HEK293 (cell line): ENCODE measurements at regions not wholly inside any gene's neighbourhood (a gene's known extent, or its start where the extent isn't known, plus 50 kb on each side); places are given as distances from the start of the nearest gene placed in this dataset.

Source experiments
- CTCF ChIA-PET: fragments of 350-600 bp; formaldehyde crosslinking; extraction: SDS; loops from one replicate; lab custom pipeline; 2021; ENCODE audit warnings: antibody characterized with exemption; lab: Yijun Ruan, JAX
- POLR2A ChIA-PET: fragments of 300-600 bp; formaldehyde crosslinking; extraction: SDS; loops from one replicate; lab custom pipeline; 2020; ENCODE audit warnings: antibody characterized with exemption, inconsistent platforms; lab: Yijun Ruan, JAX
- H3K27ac ChIP-seq: fragments of 200-500 bp; sonication (Bioruptor generic); 2 replicates; pipeline ENCODE4 v1.5.1; 2014; ENCODE audit warnings: low read depth, low read length, control low read depth, inconsistent platforms; ENCODE audit errors: extremely low read depth
- H3K36me3 ChIP-seq, 2 experiments: fragments of 200-500 bp in 1 of 2; sonication (Bioruptor generic) in 1 of 2; 1 replicate in 1 of 2; 2 replicates in 1 of 2; pipeline ENCODE4 v1.5.1; 2014 to 2017; ENCODE audit warnings: inconsistent platforms in 2 of 2, low read length in 2 of 2; ENCODE audit not compliant: control insufficient read depth in 2 of 2, insufficient read depth in 1 of 2
- H3K4me1 ChIP-seq: fragments of 200-500 bp; sonication (Bioruptor generic); 2 replicates; pipeline ENCODE4 v1.5.1; 2014; ENCODE audit warnings: mild to moderate bottlenecking, low read length, inconsistent platforms; ENCODE audit not compliant: control insufficient read depth, insufficient read depth
- H3K4me3 ChIP-seq: 2 replicates; pipeline ENCODE4 v1.5.1; 2011; ENCODE audit warnings: low read depth, mild to moderate bottlenecking, control low read depth, low read length, moderate library complexity
- H3K9me3 ChIP-seq: fragments of 200-500 bp; sonication (Bioruptor generic); 2 replicates; pipeline ENCODE4 v1.5.1; 2014; ENCODE audit warnings: low read depth, low read length, inconsistent platforms; ENCODE audit not compliant: control insufficient read depth, insufficient read depth
- FEZF1 ChIP-seq: fragments of 450-650 bp; formaldehyde crosslinking; IDR thresholded peaks from 2 replicates; pipeline ENCODE4 v1.5.1; 2016; ENCODE audit warnings: missing biosample characterization, missing genetic modification characterization
- GLI4 ChIP-seq: fragments of 450-650 bp; formaldehyde crosslinking; IDR thresholded peaks from 2 replicates; pipeline ENCODE4 v1.5.1; 2016; ENCODE audit warnings: missing biosample characterization, missing genetic modification characterization
- GLIS1 ChIP-seq: fragments of 450-650 bp; formaldehyde crosslinking; IDR thresholded peaks from 2 replicates; pipeline ENCODE4 v1.5.1; 2016; ENCODE audit warnings: missing biosample characterization, missing genetic modification characterization
- HOXA7 ChIP-seq: sonication (generic); formaldehyde crosslinking; IDR thresholded peaks from 2 replicates; pipeline ENCODE4 v1.8.1; 2022; ENCODE audit warnings: missing genetic modification reagents, borderline replicate concordance
- IKZF3 ChIP-seq: fragments of 450-650 bp; IDR thresholded peaks from 2 replicates; pipeline ENCODE4 v1.5.0; 2018; ENCODE audit warnings: missing biosample characterization, mild to moderate bottlenecking, missing genetic modification characterization, moderate library complexity
- MZF1 ChIP-seq: fragments of 450-650 bp; formaldehyde crosslinking; IDR thresholded peaks from 2 replicates; pipeline ENCODE4 v1.5.1; 2017; ENCODE audit warnings: missing biosample characterization, missing genetic modification characterization, borderline replicate concordance
- SCRT1 ChIP-seq: fragments of 450-650 bp; formaldehyde crosslinking; IDR thresholded peaks from 2 replicates; pipeline ENCODE4 v1.5.1; 2016; ENCODE audit warnings: missing biosample characterization, missing genetic modification characterization, borderline replicate concordance
- SP2 ChIP-seq: fragments of 450-650 bp; formaldehyde crosslinking; IDR thresholded peaks from 2 replicates; pipeline ENCODE4 v1.5.1; 2016; ENCODE audit warnings: missing biosample characterization, missing genetic modification characterization
- TRIM28 ChIP-seq: IDR thresholded peaks from 2 replicates; pipeline ENCODE4 v1.6.1; 2011; ENCODE audit warnings: low read length, control low read depth, borderline replicate concordance
- ZNF175 ChIP-seq: fragments of 450-650 bp; formaldehyde crosslinking; IDR thresholded peaks from 2 replicates; pipeline ENCODE4 v1.5.1; 2016; ENCODE audit warnings: missing biosample characterization, missing genetic modification characterization
- ZNF184 ChIP-seq: fragments of 450-650 bp; IDR thresholded peaks from 2 replicates; pipeline ENCODE4 v1.5.1; 2018; ENCODE audit warnings: missing biosample characterization, mild to moderate bottlenecking, missing genetic modification characterization
- ZNF19 ChIP-seq: fragments of 450-650 bp; formaldehyde crosslinking; IDR thresholded peaks from 2 replicates; pipeline ENCODE4; 2016; ENCODE audit warnings: missing biosample characterization, missing genetic modification characterization, low read depth
- ZNF24 ChIP-seq: fragments of 450-650 bp; formaldehyde crosslinking; IDR thresholded peaks from 2 replicates; pipeline ENCODE4 v1.5.1; 2016; ENCODE audit warnings: missing biosample characterization, missing genetic modification characterization
- ZNF292 ChIP-seq: fragments of 450-650 bp; formaldehyde crosslinking; IDR thresholded peaks from 2 replicates; pipeline ENCODE4 v1.5.1; 2016; ENCODE audit warnings: low read depth, missing biosample characterization, missing genetic modification characterization, borderline replicate concordance
- ZNF324 ChIP-seq: fragments of 450-650 bp; formaldehyde crosslinking; IDR thresholded peaks from 2 replicates; pipeline ENCODE4 v1.5.1; 2016; ENCODE audit warnings: missing biosample characterization, missing genetic modification characterization
- ZNF416 ChIP-seq: fragments of 450-650 bp; formaldehyde crosslinking; IDR thresholded peaks from 2 replicates; pipeline ENCODE4 v1.5.1; 2016; ENCODE audit warnings: missing biosample characterization, missing genetic modification characterization
- ZNF48 ChIP-seq: fragments of 450-650 bp; formaldehyde crosslinking; IDR thresholded peaks from 2 replicates; pipeline ENCODE4 v1.5.1; 2016; ENCODE audit warnings: missing biosample characterization, missing genetic modification characterization
- ZNF530 ChIP-seq: fragments of 450-650 bp; formaldehyde crosslinking; IDR thresholded peaks from 2 replicates; pipeline ENCODE4 v1.5.1; 2016; ENCODE audit warnings: low read depth, missing biosample characterization, missing genetic modification characterization
- ZNF549 ChIP-seq: fragments of 450-650 bp; IDR thresholded peaks from 2 replicates; pipeline ENCODE4 v1.5.1; 2018; ENCODE audit warnings: missing biosample characterization, missing genetic modification characterization, mild to moderate bottlenecking, inconsistent platforms, moderate library complexity
- ZNF561 ChIP-seq: fragments of 450-650 bp; IDR thresholded peaks from 2 replicates; pipeline ENCODE4 v1.5.1; 2018; ENCODE audit warnings: missing biosample characterization, missing genetic modification characterization, borderline replicate concordance
- ZNF585B ChIP-seq: fragments of 450-650 bp; formaldehyde crosslinking; IDR thresholded peaks from 2 replicates; pipeline ENCODE4 v1.5.1; 2016; ENCODE audit warnings: missing biosample characterization, missing genetic modification characterization
- ZNF837 ChIP-seq: fragments of 450-650 bp; formaldehyde crosslinking; IDR thresholded peaks from 2 replicates; pipeline ENCODE4 v1.5.1; 2016; ENCODE audit warnings: missing biosample characterization, missing genetic modification characterization
- TF ChIP-seq, protein P1 (sequence below): fragments of 450-650 bp; formaldehyde crosslinking; IDR thresholded peaks from 2 replicates; pipeline ENCODE4 v1.5.1; 2016; ENCODE audit warnings: missing biosample characterization, missing genetic modification characterization
- TF ChIP-seq, protein P2 (sequence below): fragments of 450-650 bp; IDR thresholded peaks from 2 replicates; pipeline ENCODE4 v1.5.1; 2018; ENCODE audit warnings: missing biosample characterization, mild to moderate bottlenecking, missing genetic modification characterization
- TF ChIP-seq, protein P3 (sequence below): fragments of 450-650 bp; formaldehyde crosslinking; IDR thresholded peaks from 2 replicates; pipeline ENCODE4 v1.5.1; 2016; ENCODE audit warnings: missing biosample characterization, missing genetic modification characterization
- TF ChIP-seq, protein P4 (sequence below): fragments of 450-650 bp; formaldehyde crosslinking; IDR thresholded peaks from 2 replicates; pipeline ENCODE4 v1.5.1; 2016; ENCODE audit warnings: missing biosample characterization, missing genetic modification characterization
- TF ChIP-seq, protein P5 (sequence below): fragments of 450-650 bp; formaldehyde crosslinking; IDR thresholded peaks from 2 replicates; pipeline ENCODE4 v1.5.1; 2017; ENCODE audit warnings: missing biosample characterization, mild to moderate bottlenecking, missing genetic modification characterization, moderate library complexity
- TF ChIP-seq, protein P6 (sequence below): IDR thresholded peaks from 2 replicates; pipeline ENCODE4 v1.6.1; 2011; ENCODE audit warnings: mild to moderate bottlenecking, low read depth, low read length, borderline replicate concordance

DNA sequence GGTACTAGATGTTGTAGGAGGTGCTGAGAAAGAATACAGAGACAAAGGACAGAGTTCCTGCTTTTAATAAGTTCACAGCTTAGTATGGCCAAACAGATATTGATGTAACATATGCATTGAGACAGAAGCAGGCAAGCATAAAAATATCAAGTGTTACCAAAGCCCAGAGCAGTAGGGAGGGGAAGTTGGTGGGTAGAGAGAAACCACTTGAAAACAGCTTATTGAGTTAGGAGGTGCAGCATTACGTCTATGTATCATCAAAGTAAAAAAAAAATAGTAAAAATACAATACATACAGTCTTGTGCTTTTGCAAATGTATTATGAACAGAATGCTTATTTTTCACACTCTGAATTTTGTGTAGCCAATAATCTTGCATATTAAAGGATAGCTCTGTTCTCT lies 441.8 kb upstream of the SGCD start:
- H3K27ac ChIP-seq: no peak overlapping the region
- POLR2A ChIA-PET: no interaction called here
- TF ChIP-seq, protein P1, sequence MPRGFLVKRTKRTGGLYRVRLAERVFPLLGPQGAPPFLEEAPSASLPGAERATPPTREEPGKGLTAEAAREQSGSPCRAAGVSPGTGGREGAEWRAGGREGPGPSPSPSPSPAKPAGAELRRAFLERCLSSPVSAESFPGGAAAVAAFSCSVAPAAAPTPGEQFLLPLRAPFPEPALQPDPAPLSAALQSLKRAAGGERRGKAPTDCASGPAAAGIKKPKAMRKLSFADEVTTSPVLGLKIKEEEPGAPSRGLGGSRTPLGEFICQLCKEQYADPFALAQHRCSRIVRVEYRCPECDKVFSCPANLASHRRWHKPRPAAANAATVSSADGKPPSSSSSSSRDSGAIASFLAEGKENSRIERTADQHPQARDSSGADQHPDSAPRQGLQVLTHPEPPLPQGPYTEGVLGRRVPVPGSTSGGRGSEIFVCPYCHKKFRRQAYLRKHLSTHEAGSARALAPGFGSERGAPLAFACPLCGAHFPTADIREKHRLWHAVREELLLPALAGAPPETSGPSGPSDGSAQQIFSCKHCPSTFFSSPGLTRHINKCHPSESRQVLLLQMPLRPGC (tag by site-specific recombination): no peak
- TF ChIP-seq GLIS1 (tag by site-specific recombination) (no peak), ZNF24 (no peak), IKZF3 (tag by site-specific recombination) (no peak), ZNF175 (tag by site-specific recombination) (no peak), MZF1 (tag by site-specific recombination) (no peak), HOXA7 (no peak), FEZF1 (tag by site-specific recombination) (no peak), SP2 (tag by site-specific recombination) (no peak), SCRT1 (no peak), ZNF549 (tag by site-specific recombination) (no peak), ZNF561 (tag by site-specific recombination) (no peak), ZNF48 (no peak), TRIM28 (no peak), ZNF416 (tag by site-specific recombination) (no peak), ZNF585B (tag by site-specific recombination) (no peak)
- TF ChIP-seq, protein P2, sequence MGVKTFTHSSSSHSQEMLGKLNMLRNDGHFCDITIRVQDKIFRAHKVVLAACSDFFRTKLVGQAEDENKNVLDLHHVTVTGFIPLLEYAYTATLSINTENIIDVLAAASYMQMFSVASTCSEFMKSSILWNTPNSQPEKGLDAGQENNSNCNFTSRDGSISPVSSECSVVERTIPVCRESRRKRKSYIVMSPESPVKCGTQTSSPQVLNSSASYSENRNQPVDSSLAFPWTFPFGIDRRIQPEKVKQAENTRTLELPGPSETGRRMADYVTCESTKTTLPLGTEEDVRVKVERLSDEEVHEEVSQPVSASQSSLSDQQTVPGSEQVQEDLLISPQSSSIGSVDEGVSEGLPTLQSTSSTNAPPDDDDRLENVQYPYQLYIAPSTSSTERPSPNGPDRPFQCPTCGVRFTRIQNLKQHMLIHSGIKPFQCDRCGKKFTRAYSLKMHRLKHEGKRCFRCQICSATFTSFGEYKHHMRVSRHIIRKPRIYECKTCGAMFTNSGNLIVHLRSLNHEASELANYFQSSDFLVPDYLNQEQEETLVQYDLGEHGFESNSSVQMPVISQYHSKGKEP (tag by site-specific recombination): no peak
- TF ChIP-seq, protein P3, sequence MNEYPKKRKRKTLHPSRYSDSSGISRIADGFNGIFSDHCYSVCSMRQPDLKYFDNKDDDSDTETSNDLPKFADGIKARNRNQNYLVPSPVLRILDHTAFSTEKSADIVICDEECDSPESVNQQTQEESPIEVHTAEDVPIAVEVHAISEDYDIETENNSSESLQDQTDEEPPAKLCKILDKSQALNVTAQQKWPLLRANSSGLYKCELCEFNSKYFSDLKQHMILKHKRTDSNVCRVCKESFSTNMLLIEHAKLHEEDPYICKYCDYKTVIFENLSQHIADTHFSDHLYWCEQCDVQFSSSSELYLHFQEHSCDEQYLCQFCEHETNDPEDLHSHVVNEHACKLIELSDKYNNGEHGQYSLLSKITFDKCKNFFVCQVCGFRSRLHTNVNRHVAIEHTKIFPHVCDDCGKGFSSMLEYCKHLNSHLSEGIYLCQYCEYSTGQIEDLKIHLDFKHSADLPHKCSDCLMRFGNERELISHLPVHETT (tag by site-specific recombination): no peak
- TF ChIP-seq, all 188 proteins: peak for 0
- Histone ChIP-seq H3K4me3 (no peak overlapping the region), H3K4me1 (no peaks in the 10 kb centered on the region), H3K9me3 (no peaks in the 10 kb centered on the region), H3K36me3 (no peaks in the 10 kb centered on the region)
- CTCF ChIA-PET: interaction anchor here (0.6 kb wide), 1 partner anchor 13 kb away, joined by 4 read pairs; no protein-coding TSS in a partner anchor

DNA sequence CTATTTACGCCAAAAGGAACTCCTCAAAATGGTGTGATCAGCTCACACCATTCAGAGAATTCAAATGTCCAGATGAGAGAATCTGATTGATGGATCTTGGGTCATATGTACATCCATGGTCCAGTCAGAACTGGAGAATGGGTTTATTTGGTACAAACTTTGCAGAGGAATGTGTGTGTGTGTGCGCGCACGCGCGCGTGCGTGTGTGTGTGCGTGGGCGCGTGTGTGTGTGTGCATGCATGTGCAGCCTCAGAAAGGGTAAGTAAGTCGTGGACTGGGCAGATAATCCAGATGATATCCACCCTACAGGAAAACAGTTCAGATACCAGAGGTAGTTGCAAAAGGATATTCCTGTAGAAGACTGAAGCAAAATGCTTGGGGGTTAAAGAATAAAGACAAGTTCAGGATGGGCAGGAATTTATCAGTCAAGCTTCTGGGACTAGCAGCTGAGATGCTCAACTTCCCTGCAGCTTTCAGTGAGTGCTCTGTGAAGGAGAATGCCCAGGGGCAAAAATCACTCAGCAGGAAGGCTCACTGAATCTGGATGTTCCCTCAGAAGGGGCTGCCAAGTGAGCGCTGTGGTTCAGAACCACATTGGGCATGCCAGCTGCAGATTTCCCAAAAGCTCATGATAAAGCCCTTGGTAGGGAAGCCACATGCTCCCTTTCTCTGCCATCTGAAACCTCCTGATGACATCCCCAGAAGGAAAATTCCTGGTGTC lies 440.5 kb upstream of the SGCD start:
- ChIA-PET CTCF (no interaction called here), POLR2A (no interaction called here)
- H3K4me3 ChIP-seq: no peak overlapping the region
- no peaks in the 10 kb centered on the region for H3K9me3 ChIP-seq
- H3K27ac ChIP-seq: no peak overlapping the region
- H3K36me3 ChIP-seq: no peaks in the 10 kb centered on the region
- no peaks in the 10 kb centered on the region for H3K4me1 ChIP-seq
- TF ChIP-seq, protein P4, sequence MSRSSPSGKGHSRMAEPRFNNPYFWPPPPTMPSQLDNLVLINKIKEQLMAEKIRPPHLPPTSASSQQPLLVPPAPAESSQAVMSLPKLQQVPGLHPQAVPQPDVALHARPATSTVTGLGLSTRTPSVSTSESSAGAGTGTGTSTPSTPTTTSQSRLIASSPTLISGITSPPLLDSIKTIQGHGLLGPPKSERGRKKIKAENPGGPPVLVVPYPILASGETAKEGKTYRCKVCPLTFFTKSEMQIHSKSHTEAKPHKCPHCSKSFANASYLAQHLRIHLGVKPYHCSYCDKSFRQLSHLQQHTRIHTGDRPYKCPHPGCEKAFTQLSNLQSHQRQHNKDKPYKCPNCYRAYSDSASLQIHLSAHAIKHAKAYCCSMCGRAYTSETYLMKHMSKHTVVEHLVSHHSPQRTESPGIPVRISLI (tag by site-specific recombination): no peak
- no peak for TF ChIP-seq ZNF837
- TF ChIP-seq, protein P5, sequence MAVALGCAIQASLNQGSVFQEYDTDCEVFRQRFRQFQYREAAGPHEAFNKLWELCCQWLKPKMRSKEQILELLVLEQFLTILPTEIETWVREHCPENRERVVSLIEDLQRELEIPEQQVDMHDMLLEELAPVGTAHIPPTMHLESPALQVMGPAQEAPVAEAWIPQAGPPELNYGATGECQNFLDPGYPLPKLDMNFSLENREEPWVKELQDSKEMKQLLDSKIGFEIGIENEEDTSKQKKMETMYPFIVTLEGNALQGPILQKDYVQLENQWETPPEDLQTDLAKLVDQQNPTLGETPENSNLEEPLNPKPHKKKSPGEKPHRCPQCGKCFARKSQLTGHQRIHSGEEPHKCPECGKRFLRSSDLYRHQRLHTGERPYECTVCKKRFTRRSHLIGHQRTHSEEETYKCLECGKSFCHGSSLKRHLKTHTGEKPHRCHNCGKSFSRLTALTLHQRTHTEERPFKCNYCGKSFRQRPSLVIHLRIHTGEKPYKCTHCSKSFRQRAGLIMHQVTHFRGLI: no peak
- TF ChIP-seq ZNF19 (tag by site-specific recombination): no peak
- no peak for TF ChIP-seq ZNF324 (tag by site-specific recombination)
- no peak for TF ChIP-seq ZNF292
- TF ChIP-seq ZNF184: no peak
- no peak for TF ChIP-seq GLI4 (tag by site-specific recombination)
- TF ChIP-seq, protein P6, sequence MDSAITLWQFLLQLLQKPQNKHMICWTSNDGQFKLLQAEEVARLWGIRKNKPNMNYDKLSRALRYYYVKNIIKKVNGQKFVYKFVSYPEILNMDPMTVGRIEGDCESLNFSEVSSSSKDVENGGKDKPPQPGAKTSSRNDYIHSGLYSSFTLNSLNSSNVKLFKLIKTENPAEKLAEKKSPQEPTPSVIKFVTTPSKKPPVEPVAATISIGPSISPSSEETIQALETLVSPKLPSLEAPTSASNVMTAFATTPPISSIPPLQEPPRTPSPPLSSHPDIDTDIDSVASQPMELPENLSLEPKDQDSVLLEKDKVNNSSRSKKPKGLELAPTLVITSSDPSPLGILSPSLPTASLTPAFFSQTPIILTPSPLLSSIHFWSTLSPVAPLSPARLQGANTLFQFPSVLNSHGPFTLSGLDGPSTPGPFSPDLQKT: no peak
- TF ChIP-seq ZNF530 (tag by site-specific recombination): no peak
